MM.1S (cell line): ENCODE measurements at regions not wholly inside any gene's neighbourhood (a gene's known extent, or its start where the extent isn't known, plus 50 kb on each side); places are given as distances from the start of the nearest gene placed in this dataset.

Experiments
- DNase-seq: peaks from one replicate; pipeline ENCODE4 v3.0.0-alpha.2; 2015
- H2AFZ ChIP-seq: fragments of 300-600 bp; sonication (generic); 2 replicates; pipeline ENCODE4 v1.6.0; 2016; ENCODE audit warnings: antibody characterized with exemption, low read length
- H3F3A ChIP-seq: fragments of 300-600 bp; sonication (generic); 2 replicates; pipeline ENCODE4 v1.6.1; 2016; ENCODE audit warnings: mild to moderate bottlenecking, antibody characterized with exemption, low read length, moderate library complexity, mixed read lengths; ENCODE audit not compliant: insufficient read depth
- H3K27ac ChIP-seq: fragments of 300-600 bp; sonication (generic); 2 replicates; pipeline ENCODE4 v1.5.1; 2016; ENCODE audit warnings: mild to moderate bottlenecking, low read length
- H3K27me3 ChIP-seq: fragments of 300-600 bp; sonication (generic); replicated peaks from 2 replicates; pipeline ENCODE4 v1.6.0; 2016; ENCODE audit warnings: low read length; ENCODE audit not compliant: insufficient read depth
- H3K36me3 ChIP-seq: fragments of 300-600 bp; sonication (generic); replicated peaks from 2 replicates; pipeline ENCODE4 v1.6.1; 2016; ENCODE audit warnings: mild to moderate bottlenecking, low read length, mixed read lengths; ENCODE audit not compliant: insufficient read depth
- H3K4me1 ChIP-seq: fragments of 300-600 bp; sonication (generic); 2 replicates; pipeline ENCODE4 v1.6.1; 2016; ENCODE audit warnings: low read length, mixed read lengths
- H3K4me2 ChIP-seq: fragments of 300-600 bp; sonication (generic); 2 replicates; pipeline ENCODE4 v1.6.0; 2016; ENCODE audit warnings: low read depth, low read length
- H3K4me3 ChIP-seq: fragments of 300-600 bp; sonication (generic); 2 replicates; pipeline ENCODE4 v1.5.1; 2016; ENCODE audit warnings: low read length, mixed read lengths
- H3K79me2 ChIP-seq: fragments of 300-600 bp; sonication (generic); 2 replicates; pipeline ENCODE4 v1.6.1; 2016; ENCODE audit warnings: mixed run types, low read length, mixed read lengths
- H3K9ac ChIP-seq: fragments of 300-600 bp; sonication (generic); 2 replicates; pipeline ENCODE4 v1.6.1; 2016; ENCODE audit warnings: low read length, mixed read lengths
- H3K9me2 ChIP-seq: fragments of 300-600 bp; sonication (generic); replicated peaks from 2 replicates; pipeline ENCODE4 v1.6.1; 2016; ENCODE audit warnings: mild to moderate bottlenecking, low read length, mixed read lengths; ENCODE audit not compliant: insufficient read depth
- H3K9me3 ChIP-seq: fragments of 300-600 bp; sonication (generic); replicated peaks from 2 replicates; pipeline ENCODE4 v1.6.1; 2016; ENCODE audit warnings: mild to moderate bottlenecking, low read length, mixed read lengths; ENCODE audit not compliant: insufficient read depth
- H4K20me1 ChIP-seq: fragments of 300-600 bp; sonication (generic); 2 replicates; pipeline ENCODE4 v1.6.1; 2016; ENCODE audit warnings: mild to moderate bottlenecking, low read length, moderate library complexity, mixed read lengths; ENCODE audit not compliant: insufficient read depth
- EZH2 ChIP-seq: fragments of 300-600 bp; sonication (generic); optimal IDR thresholded peaks from 2 replicates; pipeline ENCODE3; 2017; ENCODE audit warnings: low read depth, mild to moderate bottlenecking, antibody characterized with exemption, low read length, mixed read lengths
- EZH2phosphoT487 ChIP-seq: fragments of 300-600 bp; sonication (generic); IDR thresholded peaks from 2 replicates; pipeline ENCODE4 v1.6.1; 2018; ENCODE audit warnings: antibody characterized with exemption, low read length
- TF ChIP-seq, protein P1 (sequence below): fragments of 300-600 bp; sonication (generic); IDR thresholded peaks from 2 replicates; pipeline ENCODE4 v1.5.1; 2016; ENCODE audit warnings: antibody characterized with exemption, low read length, mixed read lengths

- Histone ChIP-seq H3F3A (no peaks in the 10 kb centered on the region), H3K4me2 (no peak overlapping the region), H3K4me3 (no peak overlapping the region), H3K9ac (no peak overlapping the region), H3K4me1 (no peaks in the 10 kb centered on the region), H3K27ac (no peak overlapping the region), H3K36me3 (no peaks in the 10 kb centered on the region), H3K27me3 (no peaks in the 10 kb centered on the region), H3K9me2 (no peaks in the 10 kb centered on the region), H2AFZ (no peak overlapping the region), H3K79me2 (no peaks in the 10 kb centered on the region), H3K9me3 (no peaks in the 10 kb centered on the region), H4K20me1 (no peaks in the 10 kb centered on the region)
- DNase-seq = no peak
- TF ChIP-seq, protein P1, sequence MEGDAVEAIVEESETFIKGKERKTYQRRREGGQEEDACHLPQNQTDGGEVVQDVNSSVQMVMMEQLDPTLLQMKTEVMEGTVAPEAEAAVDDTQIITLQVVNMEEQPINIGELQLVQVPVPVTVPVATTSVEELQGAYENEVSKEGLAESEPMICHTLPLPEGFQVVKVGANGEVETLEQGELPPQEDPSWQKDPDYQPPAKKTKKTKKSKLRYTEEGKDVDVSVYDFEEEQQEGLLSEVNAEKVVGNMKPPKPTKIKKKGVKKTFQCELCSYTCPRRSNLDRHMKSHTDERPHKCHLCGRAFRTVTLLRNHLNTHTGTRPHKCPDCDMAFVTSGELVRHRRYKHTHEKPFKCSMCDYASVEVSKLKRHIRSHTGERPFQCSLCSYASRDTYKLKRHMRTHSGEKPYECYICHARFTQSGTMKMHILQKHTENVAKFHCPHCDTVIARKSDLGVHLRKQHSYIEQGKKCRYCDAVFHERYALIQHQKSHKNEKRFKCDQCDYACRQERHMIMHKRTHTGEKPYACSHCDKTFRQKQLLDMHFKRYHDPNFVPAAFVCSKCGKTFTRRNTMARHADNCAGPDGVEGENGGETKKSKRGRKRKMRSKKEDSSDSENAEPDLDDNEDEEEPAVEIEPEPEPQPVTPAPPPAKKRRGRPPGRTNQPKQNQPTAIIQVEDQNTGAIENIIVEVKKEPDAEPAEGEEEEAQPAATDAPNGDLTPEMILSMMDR = no peak
- TF ChIP-seq EZH2 (no peak), EZH2phosphoT487 (no peak)
These were observed 1051.4 kb upstream of the RBFOX1 start for GRCh38 chr16:6281274-6281673.

GRCh38 chr16:6280055-6280454 lies 1052.6 kb upstream of the RBFOX1 start:
- no peaks in the 10 kb centered on the region for H3K4me1 ChIP-seq
- H3K9me3 ChIP-seq = no peaks in the 10 kb centered on the region
- H3K4me3 ChIP-seq = no peak overlapping the region
- no peaks in the 10 kb centered on the region for H3K9me2 ChIP-seq
- no peak overlapping the region for H2AFZ ChIP-seq
- H3K4me2 ChIP-seq = no peak overlapping the region
- H4K20me1 ChIP-seq = no peaks in the 10 kb centered on the region
- no peaks in the 10 kb centered on the region for H3F3A ChIP-seq
- H3K36me3 ChIP-seq = no peaks in the 10 kb centered on the region
- H3K27me3 ChIP-seq = no peaks in the 10 kb centered on the region
- H3K9ac ChIP-seq = no peak overlapping the region
- TF ChIP-seq, protein P1 = no peak
- TF ChIP-seq EZH2 (no peak), EZH2phosphoT487 (no peak)
- no peaks in the 10 kb centered on the region for H3K79me2 ChIP-seq
- no peak overlapping the region for H3K27ac ChIP-seq
- no peak for DNase-seq

DNA sequence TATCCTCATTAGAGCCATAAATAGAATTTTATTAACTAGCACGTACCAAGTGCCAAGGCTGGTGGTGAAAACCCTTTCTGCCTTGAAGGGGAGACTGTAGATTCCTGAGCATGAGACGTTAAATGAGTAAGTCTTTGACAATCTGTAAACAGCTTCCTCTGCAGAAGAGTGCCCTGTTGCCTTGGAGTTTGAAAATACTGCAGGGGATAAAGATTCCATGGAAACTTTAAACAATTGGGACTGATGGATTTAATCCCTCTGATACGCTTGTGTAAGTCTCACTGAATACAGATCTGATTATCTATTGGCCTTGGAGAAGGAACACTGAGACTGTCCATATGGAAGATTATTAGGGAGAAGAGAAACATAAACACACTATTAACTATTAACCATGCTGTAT lies 1053.4 kb upstream of the RBFOX1 start:
- H3K79me2 ChIP-seq = no peaks in the 10 kb centered on the region
- no peaks in the 10 kb centered on the region for H3K4me1 ChIP-seq
- no peak overlapping the region for H3K27ac ChIP-seq
- no peak overlapping the region for H3K4me3 ChIP-seq
- H3K27me3 ChIP-seq = no peaks in the 10 kb centered on the region
- no peak overlapping the region for H3K4me2 ChIP-seq
- DNase-seq = no peak
- no peaks in the 10 kb centered on the region for H3K36me3 ChIP-seq
- H3K9ac ChIP-seq = no peak overlapping the region
- no peaks in the 10 kb centered on the region for H3K9me3 ChIP-seq
- H3F3A ChIP-seq = no peaks in the 10 kb centered on the region
- H3K9me2 ChIP-seq = no peaks in the 10 kb centered on the region
- H2AFZ ChIP-seq = no peak overlapping the region
- no peak for TF ChIP-seq EZH2phosphoT487
- TF ChIP-seq, protein P1 = no peak
- no peaks in the 10 kb centered on the region for H4K20me1 ChIP-seq
